ENCODE measurements at regions not wholly inside any gene's neighbourhood (a gene's known extent, or its start where the extent isn't known, plus 50 kb on each side); places are given as distances from the start of the nearest gene placed in this dataset.

GRCh38 chr4:104302731-104303130 lies 192.0 kb downstream of the CXXC4 start:
- TF ChIP-seq CTCF (IDR thresholded peaks at IDR 0.05; ENCODE audit: control extremely low read depth, extremely low read depth) = no peak
- Histone ChIP-seq H3K36me3 (ENCODE audit: control insufficient read depth in 4 of 4, insufficient read depth in 4 of 4, low read length in 4 of 4) (no peaks in the 10 kb centered on the region), H3K27ac (ENCODE audit: low read depth in 1 of 2, low read length in 1 of 2) (no peak overlapping the region), H3K4me1 (ENCODE audit: control insufficient read depth in 5 of 5, insufficient read depth in 5 of 5, low read length in 5 of 5) (no peaks in the 10 kb centered on the region), H3K9me3 (ENCODE audit: control insufficient read depth in 4 of 4, insufficient read depth in 3 of 4, low read length in 3 of 4) (no peaks in the 10 kb centered on the region), H3K9ac (ENCODE audit: insufficient read depth in 1 of 2, low read length in 2 of 2) (no peak overlapping the region), H3K4me3 (no peak overlapping the region), H3K27me3 (ENCODE audit: control insufficient read depth in 3 of 3, insufficient read depth in 3 of 3, low read length in 2 of 3) (no peaks in the 10 kb centered on the region)
- DNase-seq (no peak), ATAC-seq (ENCODE audit: insufficient read depth, low FRiP score) (no peak)
- WGBS, 2 donors = 82 to 91% methylated on average over 1 of the region's 1 CpG

GRCh38 chr4:104294811-104295210 lies 199.9 kb downstream of the CXXC4 start:
- DNase-seq (no peak), ATAC-seq (ENCODE audit: insufficient read depth, low FRiP score) (no peak)
- TF ChIP-seq CTCF (IDR thresholded peaks at IDR 0.05; ENCODE audit: control extremely low read depth, extremely low read depth) = no peak
- WGBS, 2 donors = 69 to 79% methylated on average over 2 of the region's 2 CpGs
- H3K4me1 ChIP-seq (ENCODE audit: control insufficient read depth in 5 of 5, insufficient read depth in 5 of 5, low read length in 5 of 5) = no peaks in the 10 kb centered on the region
- no peak overlapping the region for H3K27ac ChIP-seq (ENCODE audit: low read depth in 1 of 2, low read length in 1 of 2)
- no peaks in the 10 kb centered on the region for H3K9me3 ChIP-seq (ENCODE audit: control insufficient read depth in 4 of 4, insufficient read depth in 3 of 4, low read length in 3 of 4)
- no peak overlapping the region for H3K9ac ChIP-seq (ENCODE audit: insufficient read depth in 1 of 2, low read length in 2 of 2)
- no peaks in the 10 kb centered on the region for H3K36me3 ChIP-seq (ENCODE audit: control insufficient read depth in 4 of 4, insufficient read depth in 4 of 4, low read length in 4 of 4)
- H3K4me3 ChIP-seq = no peak overlapping the region
- H3K27me3 ChIP-seq (ENCODE audit: control insufficient read depth in 3 of 3, insufficient read depth in 3 of 3, low read length in 2 of 3) = no peaks in the 10 kb centered on the region

GRCh38 chr4:104286867-104287266 lies 207.8 kb downstream of the CXXC4 start:
- no peak for DNase-seq
- Histone ChIP-seq H3K4me1 (ENCODE audit: control insufficient read depth in 5 of 5, insufficient read depth in 5 of 5, low read length in 5 of 5) (no peaks in the 10 kb centered on the region), H3K4me3 (no peak overlapping the region), H3K27me3 (ENCODE audit: control insufficient read depth in 3 of 3, insufficient read depth in 3 of 3, low read length in 2 of 3) (no peaks in the 10 kb centered on the region), H3K9me3 (ENCODE audit: control insufficient read depth in 4 of 4, insufficient read depth in 3 of 4, low read length in 3 of 4) (peaks cover 0 to 2% (median 0%) of the 10 kb centered on the region in 4 donors), H3K36me3 (ENCODE audit: control insufficient read depth in 4 of 4, insufficient read depth in 4 of 4, low read length in 4 of 4) (no peaks in the 10 kb centered on the region), H3K27ac (ENCODE audit: low read depth in 1 of 2, low read length in 1 of 2) (no peak overlapping the region), H3K9ac (ENCODE audit: insufficient read depth in 1 of 2, low read length in 2 of 2) (no peak overlapping the region)
- no peak for ATAC-seq (ENCODE audit: insufficient read depth, low FRiP score)
- TF ChIP-seq CTCF (IDR thresholded peaks at IDR 0.05; ENCODE audit: control extremely low read depth, extremely low read depth) = no peak

- TF ChIP-seq CTCF (IDR thresholded peaks at IDR 0.05; ENCODE audit: control extremely low read depth, extremely low read depth) = no peak
- Histone ChIP-seq H3K9me3 (ENCODE audit: control insufficient read depth in 4 of 4, insufficient read depth in 3 of 4, low read length in 3 of 4) (no peaks in the 10 kb centered on the region), H3K27ac (ENCODE audit: low read depth in 1 of 2, low read length in 1 of 2) (no peak overlapping the region)
Measured at GRCh38 chr4:104283303-104283702, 211.4 kb downstream of the CXXC4 start.

More at GRCh38 chr4:104283303-104283702, 211.4 kb downstream of the CXXC4 start:
- DNase-seq (no peak), ATAC-seq (ENCODE audit: insufficient read depth, low FRiP score) (no peak)
- no peaks in the 10 kb centered on the region for H3K27me3 ChIP-seq (ENCODE audit: control insufficient read depth in 3 of 3, insufficient read depth in 3 of 3, low read length in 2 of 3)
- no peak overlapping the region for H3K4me3 ChIP-seq
- no peaks in the 10 kb centered on the region for H3K4me1 ChIP-seq (ENCODE audit: control insufficient read depth in 5 of 5, insufficient read depth in 5 of 5, low read length in 5 of 5)
- no peak overlapping the region for H3K9ac ChIP-seq (ENCODE audit: insufficient read depth in 1 of 2, low read length in 2 of 2)
- H3K36me3 ChIP-seq (ENCODE audit: control insufficient read depth in 4 of 4, insufficient read depth in 4 of 4, low read length in 4 of 4) = no peaks in the 10 kb centered on the region
